Mesenchymal stem cell (in vitro differentiated cells and primary cell): ENCODE measurements at regions not wholly inside any gene's neighbourhood (a gene's known extent, or its start where the extent isn't known, plus 50 kb on each side); places are given as distances from the start of the nearest gene placed in this dataset.
A peak's percentile ranks its signal among the peaks of the same experiment; 100 is the strongest.

Experiments used
- DNase-seq: peaks from one replicate; pipeline ENCODE4 v3.0.0-alpha.2; 2013
- H2AFZ ChIP-seq: one replicate; pipeline ENCODE4 v1.6.1; 2013; ENCODE audit warnings: low read depth, mild to moderate bottlenecking, control low read depth, inconsistent platforms, low read length, moderate library complexity
- H2AK5ac ChIP-seq: 2 replicates; pipeline ENCODE4 v1.6.1; 2013; ENCODE audit warnings: low read length, moderate library complexity, mild to moderate bottlenecking, inconsistent platforms; ENCODE audit not compliant: severe bottlenecking
- H2BK120ac ChIP-seq: one replicate; pipeline ENCODE4 v1.6.1; 2013; ENCODE audit warnings: low read depth, mild to moderate bottlenecking, inconsistent platforms, low read length, moderate library complexity
- H2BK12ac ChIP-seq, 2 experiments: one replicate each; pipeline ENCODE4 v1.6.1; 2013; ENCODE audit warnings: inconsistent platforms in 2 of 2, low read length in 2 of 2, mild to moderate bottlenecking in 2 of 2, moderate library complexity in 2 of 2, control low read depth in 1 of 2
- H2BK15ac ChIP-seq: one replicate; pipeline ENCODE4 v1.6.1; 2013; ENCODE audit warnings: mild to moderate bottlenecking, low read depth, inconsistent platforms; ENCODE audit not compliant: poor library complexity, severe bottlenecking
- H2BK5ac ChIP-seq: 2 replicates; pipeline ENCODE4 v1.6.1; 2013; ENCODE audit warnings: low read depth, mild to moderate bottlenecking, low read length, control low read depth, inconsistent platforms; ENCODE audit not compliant: poor library complexity, severe bottlenecking
- H3K14ac ChIP-seq, 2 experiments: one replicate each; pipeline ENCODE4 v1.6.1; 2013; ENCODE audit warnings: inconsistent platforms in 2 of 2, low read length in 2 of 2, control low read depth in 1 of 2, mild to moderate bottlenecking in 1 of 2, moderate library complexity in 1 of 2
- H3K18ac ChIP-seq, 2 experiments: one replicate each; pipeline ENCODE4 v1.6.1; 2013; ENCODE audit warnings: inconsistent platforms in 2 of 2, low read length in 2 of 2, control low read depth in 1 of 2, low read depth in 1 of 2, mild to moderate bottlenecking in 1 of 2
- H3K23ac ChIP-seq, 2 experiments: one replicate each; pipeline ENCODE4 v1.6.1; 2013; ENCODE audit warnings: inconsistent platforms in 2 of 2, low read length in 2 of 2, mild to moderate bottlenecking in 2 of 2, moderate library complexity in 2 of 2, control low read depth in 1 of 2
- H3K27ac ChIP-seq: 2 replicates; pipeline ENCODE4 v1.5.1; 2013; ENCODE audit warnings: mild to moderate bottlenecking, moderate library complexity, low read length, control low read depth, inconsistent platforms; ENCODE audit not compliant: poor library complexity, severe bottlenecking
- H3K27me3 ChIP-seq, 2 experiments: 2 replicates each; pipeline versions ENCODE4 v1.6.1 to v1.7.0; 2013; ENCODE audit warnings: low read length in 2 of 2, mild to moderate bottlenecking in 2 of 2, moderate library complexity in 2 of 2, control low read depth in 1 of 2, inconsistent platforms in 1 of 2; ENCODE audit not compliant: control insufficient read depth in 1 of 2, insufficient read depth in 1 of 2
- H3K36me3 ChIP-seq, 2 experiments: 2 replicates each; pipeline versions ENCODE4 v1.6.1 to v1.7.0; 2013; ENCODE audit warnings: low read length in 2 of 2, control low read depth in 1 of 2, inconsistent platforms in 1 of 2, low read depth in 1 of 2, mild to moderate bottlenecking in 1 of 2; ENCODE audit not compliant: insufficient read depth in 2 of 2, control insufficient read depth in 1 of 2
- H3K4ac ChIP-seq, 2 experiments: one replicate each; pipeline ENCODE4 v1.6.1; 2013; ENCODE audit warnings: inconsistent platforms in 2 of 2, low read length in 2 of 2, mild to moderate bottlenecking in 2 of 2, moderate library complexity in 2 of 2, control low read depth in 1 of 2, low read depth in 1 of 2
- H3K4me1 ChIP-seq: 2 replicates; pipeline ENCODE4 v1.6.1; 2013; ENCODE audit warnings: low read depth, low read length, control low read depth; ENCODE audit not compliant: control insufficient read depth, insufficient read depth
- H3K4me2 ChIP-seq: 2 replicates; pipeline ENCODE4 v1.6.1; 2013; ENCODE audit warnings: low read length, mild to moderate bottlenecking, inconsistent platforms; ENCODE audit not compliant: poor library complexity, severe bottlenecking
- H3K4me3 ChIP-seq, 2 experiments: 2 replicates each; pipeline versions ENCODE4 v1.5.1 to v1.7.0; 2013; ENCODE audit warnings: low read length in 2 of 2, mild to moderate bottlenecking in 2 of 2, control low read depth in 1 of 2, low read depth in 1 of 2; ENCODE audit not compliant: insufficient read depth in 1 of 2
- H3K79me1 ChIP-seq: replicated peaks from 2 replicates; pipeline ENCODE4 v1.6.1; 2013; ENCODE audit warnings: mild to moderate bottlenecking, control low read depth, low read length, inconsistent platforms; ENCODE audit not compliant: poor library complexity, severe bottlenecking
- H3K9ac ChIP-seq: 2 replicates; pipeline ENCODE4 v1.7.0; 2013; ENCODE audit warnings: mild to moderate bottlenecking, low read length, moderate library complexity
- H3K9me3 ChIP-seq: 2 replicates; pipeline ENCODE4 v1.7.0; 2013; ENCODE audit warnings: mild to moderate bottlenecking, low read length; ENCODE audit not compliant: control insufficient read depth
- H4K8ac ChIP-seq: one replicate; pipeline ENCODE4 v1.6.1; 2013; ENCODE audit warnings: inconsistent platforms, mild to moderate bottlenecking, low read length, moderate library complexity
- H4K91ac ChIP-seq: one replicate; pipeline ENCODE4 v1.6.1; 2013; ENCODE audit warnings: mild to moderate bottlenecking, low read length, inconsistent platforms
- WGBS: methylation state at CpG from one replicate; pipeline ENCODE4 v1.1.7; 2013; ENCODE audit warnings: mixed read lengths; 5-methylcytosine and 5-hydroxymethylcytosine counted together

DNA sequence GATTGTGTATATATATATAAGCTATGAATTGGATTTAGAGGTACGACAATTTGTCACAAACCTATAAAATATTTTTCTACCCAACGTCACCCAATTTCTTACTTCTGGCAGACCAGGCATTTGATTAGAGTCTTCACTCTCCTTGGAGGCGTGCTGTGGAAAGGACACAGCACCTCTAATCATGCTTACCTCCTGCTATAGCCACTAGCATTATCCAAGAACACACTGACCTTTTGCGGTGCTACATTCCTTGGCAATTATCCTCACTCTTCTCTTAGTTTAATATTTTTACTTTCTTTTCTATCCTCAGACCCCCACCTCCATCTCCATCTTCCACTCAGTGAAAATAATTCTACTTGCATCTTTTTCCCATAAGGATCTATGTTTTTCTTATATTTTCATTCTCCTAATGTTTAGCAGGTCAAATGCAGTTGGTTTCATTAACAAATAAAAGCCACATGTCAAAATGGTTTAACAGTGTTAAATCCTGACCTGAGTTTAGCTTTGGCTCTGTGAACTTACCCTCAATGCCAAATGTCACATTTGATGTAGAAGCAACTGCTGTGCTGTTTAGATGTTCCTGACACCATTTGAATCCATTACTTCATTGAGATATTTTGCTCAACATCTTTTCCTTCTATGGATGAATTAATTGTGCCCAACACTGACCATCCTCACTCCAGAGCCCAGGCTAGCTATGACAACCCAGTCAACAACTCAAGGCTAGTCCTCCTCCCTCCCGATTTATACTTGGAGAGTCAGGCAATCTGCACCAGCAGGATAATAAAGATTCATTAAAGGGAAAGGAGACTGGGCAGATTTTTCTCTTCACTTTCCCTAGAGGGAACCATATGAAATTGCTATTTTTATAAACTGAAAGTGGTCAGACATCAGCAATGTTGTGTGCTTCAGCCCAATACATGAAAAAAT is 240.5 kb downstream of the MREG start:
- Histone ChIP-seq H3K23ac (no peak overlapping the region), H3K9me3 (peaks cover 7% of the 10 kb centered on the region), H3K9ac (peak overlapping the region; percentile 90), H4K8ac (no peak overlapping the region), H2BK120ac (no peak overlapping the region), H2AFZ (no peak overlapping the region), H3K4me3 (peak overlapping the region in 1 of 2 experiments; percentile 57), H3K36me3 (peaks cover 0 to 3% of the 10 kb centered on the region in 2 experiments), H3K4me2 (no peak overlapping the region), H3K4ac (peak overlapping the region in 1 of 2 experiments; percentile 73), H2BK12ac (peak overlapping the region; percentile 47 to 87), H3K79me1 (no peaks in the 10 kb centered on the region), H3K27me3 (no peaks in the 10 kb centered on the region), H3K18ac (peak overlapping the region; percentile 52 to 70), H2BK15ac (no peak overlapping the region), H3K27ac (peak overlapping the region; percentile 94), H2BK5ac (no peak overlapping the region), H3K4me1 (peaks cover 9% of the 10 kb centered on the region), H2AK5ac (peak overlapping the region; percentile 95), H3K14ac (peak overlapping the region in 1 of 2 experiments; percentile 26), H4K91ac (peak overlapping the region; percentile 56)
- DNase-seq, result no peak
- WGBS, result 85% methylated on average over 5 of the region's 5 CpGs

DNA sequence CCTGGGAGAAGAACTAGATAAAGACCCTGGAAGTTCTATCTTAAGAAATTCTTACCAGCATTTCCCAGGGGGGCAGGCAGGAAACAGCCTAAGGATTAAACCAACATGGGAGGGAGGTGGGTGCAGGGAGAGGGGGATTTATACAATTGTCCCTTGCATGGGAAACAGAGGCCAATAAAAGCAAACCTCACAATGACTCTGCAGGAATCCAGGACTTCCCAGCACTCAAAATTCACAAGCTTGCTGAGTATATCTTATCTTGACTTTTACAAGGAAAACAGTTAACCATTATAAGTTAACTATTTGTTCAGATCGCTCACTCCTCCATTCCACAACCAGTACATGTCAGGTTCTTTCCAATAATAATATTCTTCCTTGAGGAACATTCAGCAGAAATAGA is 241.3 kb downstream of the MREG start:
- Histone ChIP-seq H3K9ac (peak overlapping the region; percentile 90), H3K4me2 (no peak overlapping the region), H3K36me3 (peaks cover 0 to 11% of the 10 kb centered on the region in 2 experiments), H3K14ac (no peak overlapping the region), H2BK15ac (no peak overlapping the region), H3K4me1 (peaks cover 7% of the 10 kb centered on the region), H2AK5ac (no peak overlapping the region), H3K23ac (no peak overlapping the region), H3K18ac (peak overlapping the region; percentile 43 to 70), H3K79me1 (no peaks in the 10 kb centered on the region), H3K4ac (peak overlapping the region in 1 of 2 experiments; percentile 56), H3K27me3 (no peaks in the 10 kb centered on the region), H4K8ac (no peak overlapping the region), H2BK5ac (peak overlapping the region; percentile 83), H3K27ac (peak overlapping the region; percentile 94), H2BK120ac (no peak overlapping the region), H3K9me3 (peaks cover 15% of the 10 kb centered on the region), H4K91ac (no peak overlapping the region), H2AFZ (no peak overlapping the region), H3K4me3 (peak overlapping the region in 1 of 2 experiments; percentile 33), H2BK12ac (peak overlapping the region in 1 of 2 experiments; percentile 26)
- WGBS, result 0% methylated on average over 1 of the region's 1 CpG
- DNase-seq, result peak; percentile 50

DNA sequence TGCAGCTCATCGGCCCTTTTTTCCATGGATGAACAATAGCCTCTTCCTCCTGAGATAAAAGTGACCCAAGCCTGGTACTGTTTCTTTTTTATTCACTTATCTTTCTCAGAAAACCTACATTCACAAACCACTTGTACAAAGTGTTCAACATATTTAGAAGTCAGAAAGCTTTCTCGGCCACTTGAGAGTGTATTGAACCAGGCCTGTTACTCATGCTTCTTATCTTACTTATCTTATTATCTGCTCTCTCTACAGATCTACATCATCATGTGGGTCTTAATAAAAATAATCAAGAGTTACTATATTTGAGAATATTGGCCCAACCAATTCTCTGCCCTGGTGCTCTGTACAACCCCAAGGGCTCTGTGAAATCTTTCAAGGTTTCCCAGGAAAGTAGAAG is 242.1 kb downstream of the MREG start:
- Histone ChIP-seq H3K9ac (peak overlapping the region; percentile 90), H2BK5ac (peak overlapping the region; percentile 36), H2AFZ (no peak overlapping the region), H3K4me1 (peaks cover 7% of the 10 kb centered on the region), H4K8ac (no peak overlapping the region), H2AK5ac (no peak overlapping the region), H3K23ac (no peak overlapping the region), H3K27ac (peak overlapping the region; percentile 94), H3K18ac (peak overlapping the region in 1 of 2 experiments; percentile 52), H2BK12ac (no peak overlapping the region), H3K36me3 (peaks cover 0 to 19% of the 10 kb centered on the region in 2 experiments), H3K4me2 (no peak overlapping the region), H4K91ac (no peak overlapping the region), H2BK15ac (no peak overlapping the region), H2BK120ac (peak overlapping the region; percentile 59), H3K79me1 (no peaks in the 10 kb centered on the region), H3K14ac (no peak overlapping the region), H3K4ac (no peak overlapping the region), H3K9me3 (peaks cover 18% of the 10 kb centered on the region), H3K27me3 (no peaks in the 10 kb centered on the region), H3K4me3 (no peak overlapping the region)
- peak; percentile 52 for DNase-seq
- WGBS, result 44% methylated on average over 2 of the region's 2 CpGs

DNA sequence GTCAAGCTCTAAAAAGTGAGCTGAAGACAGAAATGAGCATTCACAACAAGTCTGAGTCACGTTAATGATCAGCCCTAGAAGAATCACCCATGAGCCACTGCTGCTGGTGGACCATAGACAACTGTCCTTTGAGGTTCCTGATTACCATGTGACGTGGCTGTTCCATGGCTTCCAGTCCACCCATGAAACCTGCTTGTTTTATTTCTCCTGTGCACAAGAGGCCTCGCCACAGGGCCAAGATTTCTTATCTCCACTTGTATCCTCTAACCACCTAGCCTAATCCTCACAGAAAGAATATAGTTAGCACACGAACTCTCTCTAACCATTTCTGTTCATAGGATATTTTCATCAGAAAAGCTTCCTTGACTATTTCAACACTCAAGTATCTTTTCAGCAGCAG is 242.7 kb downstream of the MREG start:
- Histone ChIP-seq H2BK12ac (peak overlapping the region; percentile 33 to 69), H3K27ac (no peak overlapping the region), H3K18ac (peak overlapping the region; percentile 37 to 72), H2BK15ac (no peak overlapping the region), H4K91ac (peak overlapping the region; percentile 56), H3K4me2 (no peak overlapping the region), H3K9ac (no peak overlapping the region), H3K4me3 (no peak overlapping the region), H3K4ac (peak overlapping the region in 1 of 2 experiments; percentile 17), H3K9me3 (peaks cover 18% of the 10 kb centered on the region), H4K8ac (no peak overlapping the region), H3K4me1 (peaks cover 7% of the 10 kb centered on the region), H2AFZ (no peak overlapping the region), H3K23ac (peak overlapping the region in 1 of 2 experiments; percentile 77), H3K27me3 (no peaks in the 10 kb centered on the region), H3K14ac (no peak overlapping the region), H3K79me1 (no peaks in the 10 kb centered on the region), H2AK5ac (peak overlapping the region; percentile 73), H2BK120ac (no peak overlapping the region), H3K36me3 (peaks cover 0 to 22% of the 10 kb centered on the region in 2 experiments), H2BK5ac (no peak overlapping the region)
- 95% methylated on average over 4 of the region's 4 CpGs for WGBS
- no peak for DNase-seq
